ENCODE measurements at regions not wholly inside any gene's neighbourhood (a gene's known extent, or its start where the extent isn't known, plus 50 kb on each side); places are given as distances from the start of the nearest gene placed in this dataset.
A peak's percentile ranks its signal among the peaks of the same experiment; 100 is the strongest.

GRCh38 chr19:31969016-31969415 lies 376.4 kb upstream of the ZNF507 start:
- intact Hi-C loops (cut with DNase I): no loop called here
- no peak for DNase-seq (ENCODE audit: extremely low spot score in 2 of 2)
- Histone ChIP-seq H3K4me1 (no peaks in the 10 kb centered on the region), H3K27me3 (no peaks in the 10 kb centered on the region), H3K4me3 (no peak overlapping the region), H3K27ac (no peak overlapping the region), H3K36me3 (no peaks in the 10 kb centered on the region), H3K9me3 (no peaks in the 10 kb centered on the region)
- TF ChIP-seq CTCF (IDR thresholded peaks at IDR 0.05) (no peak), POLR2AphosphoS5 (IDR thresholded peaks at IDR 0.05; ENCODE audit: insufficient read depth in 1 of 2, low read depth in 1 of 2) (no peak), POLR2A (IDR thresholded peaks at IDR 0.05) (no peak)

- Histone ChIP-seq H3K27me3 (no peaks in the 10 kb centered on the region), H3K27ac (no peak overlapping the region), H3K4me1 (no peaks in the 10 kb centered on the region), H3K36me3 (no peaks in the 10 kb centered on the region), H3K9me3 (no peaks in the 10 kb centered on the region), H3K4me3 (no peak overlapping the region)
- TF ChIP-seq POLR2AphosphoS5 (IDR thresholded peaks at IDR 0.05; ENCODE audit: insufficient read depth in 1 of 2, low read depth in 1 of 2) (no peak), POLR2A (IDR thresholded peaks at IDR 0.05) (no peak), CTCF (IDR thresholded peaks at IDR 0.05) (no peak)
- intact Hi-C loops (cut with DNase I): no loop called here
- no peak for DNase-seq (ENCODE audit: extremely low spot score in 2 of 2)
Observed at GRCh38 chr19:31970027-31970461, 375.4 kb upstream of the ZNF507 start.

- intact Hi-C loops (cut with DNase I): no loop called here
- Histone ChIP-seq H3K4me3 (no peak overlapping the region), H3K9me3 (no peaks in the 10 kb centered on the region), H3K27ac (no peak overlapping the region), H3K27me3 (no peaks in the 10 kb centered on the region), H3K4me1 (no peaks in the 10 kb centered on the region), H3K36me3 (no peaks in the 10 kb centered on the region)
- TF ChIP-seq POLR2A (IDR thresholded peaks at IDR 0.05) (no peak), POLR2AphosphoS5 (IDR thresholded peaks at IDR 0.05; ENCODE audit: insufficient read depth in 1 of 2, low read depth in 1 of 2) (no peak), CTCF (IDR thresholded peaks at IDR 0.05) (no peak)
- no peak for DNase-seq (ENCODE audit: extremely low spot score in 2 of 2)
Observed at GRCh38 chr19:31974290-31974689, 371.1 kb upstream of the ZNF507 start.

- DNase-seq (ENCODE audit: extremely low spot score in 2 of 2): peak; percentile 34 to 55
- Histone ChIP-seq H3K36me3 (no peaks in the 10 kb centered on the region), H3K27me3 (no peaks in the 10 kb centered on the region), H3K27ac (no peak overlapping the region), H3K4me1 (no peaks in the 10 kb centered on the region), H3K4me3 (no peak overlapping the region), H3K9me3 (no peaks in the 10 kb centered on the region)
- intact Hi-C loops (cut with DNase I): no loop called here
- TF ChIP-seq POLR2A (IDR thresholded peaks at IDR 0.05): no peak
Observed at GRCh38 chr19:31974941-31975340, 370.5 kb upstream of the ZNF507 start.

- DNase-seq (ENCODE audit: extremely low spot score in 2 of 2): peak in 1 of 2 donors; percentile 31
- no peaks in the 10 kb centered on the region for H3K9me3 ChIP-seq
- no peak overlapping the region for H3K4me3 ChIP-seq
- H3K36me3 ChIP-seq: no peaks in the 10 kb centered on the region
- no peaks in the 10 kb centered on the region for H3K27me3 ChIP-seq
- intact Hi-C loops (cut with DNase I): no loop called here
- TF ChIP-seq POLR2AphosphoS5 (IDR thresholded peaks at IDR 0.05; ENCODE audit: insufficient read depth in 1 of 2, low read depth in 1 of 2) (no peak), CTCF (IDR thresholded peaks at IDR 0.05) (no peak), POLR2A (IDR thresholded peaks at IDR 0.05) (no peak)
- H3K4me1 ChIP-seq: no peaks in the 10 kb centered on the region
- H3K27ac ChIP-seq: no peak overlapping the region
Observed at GRCh38 chr19:31975461-31975860, 369.9 kb upstream of the ZNF507 start.
